ENCODE measurements at regions not wholly inside any gene's neighbourhood (a gene's known extent, or its start where the extent isn't known, plus 50 kb on each side); places are given as distances from the start of the nearest gene placed in this dataset.

DNA sequence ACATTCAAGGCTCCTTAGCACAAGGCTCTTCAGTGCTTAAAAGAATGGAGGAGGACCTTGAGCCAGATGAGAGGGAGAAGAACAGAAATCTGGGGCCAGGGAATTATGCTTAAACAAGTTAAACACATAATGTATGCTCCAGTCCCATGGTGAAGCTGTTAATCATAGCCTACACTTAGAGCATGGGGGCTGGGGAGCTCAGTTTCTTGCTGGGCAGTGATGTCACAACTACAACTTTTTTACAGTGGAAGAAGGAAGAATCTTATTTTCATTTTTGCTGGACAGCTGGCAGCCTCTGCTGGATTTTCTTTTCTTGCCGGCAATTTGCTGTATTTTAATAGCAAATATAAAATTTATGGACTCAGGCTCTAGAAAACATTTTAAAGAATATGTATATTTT is 432.5 kb downstream of the CD109 start:
- TF ChIP-seq POLR2AphosphoS5 (IDR thresholded peaks at IDR 0.05; ENCODE audit: low read depth, low read length), result no peak
- TF ChIP-seq, protein P1, sequence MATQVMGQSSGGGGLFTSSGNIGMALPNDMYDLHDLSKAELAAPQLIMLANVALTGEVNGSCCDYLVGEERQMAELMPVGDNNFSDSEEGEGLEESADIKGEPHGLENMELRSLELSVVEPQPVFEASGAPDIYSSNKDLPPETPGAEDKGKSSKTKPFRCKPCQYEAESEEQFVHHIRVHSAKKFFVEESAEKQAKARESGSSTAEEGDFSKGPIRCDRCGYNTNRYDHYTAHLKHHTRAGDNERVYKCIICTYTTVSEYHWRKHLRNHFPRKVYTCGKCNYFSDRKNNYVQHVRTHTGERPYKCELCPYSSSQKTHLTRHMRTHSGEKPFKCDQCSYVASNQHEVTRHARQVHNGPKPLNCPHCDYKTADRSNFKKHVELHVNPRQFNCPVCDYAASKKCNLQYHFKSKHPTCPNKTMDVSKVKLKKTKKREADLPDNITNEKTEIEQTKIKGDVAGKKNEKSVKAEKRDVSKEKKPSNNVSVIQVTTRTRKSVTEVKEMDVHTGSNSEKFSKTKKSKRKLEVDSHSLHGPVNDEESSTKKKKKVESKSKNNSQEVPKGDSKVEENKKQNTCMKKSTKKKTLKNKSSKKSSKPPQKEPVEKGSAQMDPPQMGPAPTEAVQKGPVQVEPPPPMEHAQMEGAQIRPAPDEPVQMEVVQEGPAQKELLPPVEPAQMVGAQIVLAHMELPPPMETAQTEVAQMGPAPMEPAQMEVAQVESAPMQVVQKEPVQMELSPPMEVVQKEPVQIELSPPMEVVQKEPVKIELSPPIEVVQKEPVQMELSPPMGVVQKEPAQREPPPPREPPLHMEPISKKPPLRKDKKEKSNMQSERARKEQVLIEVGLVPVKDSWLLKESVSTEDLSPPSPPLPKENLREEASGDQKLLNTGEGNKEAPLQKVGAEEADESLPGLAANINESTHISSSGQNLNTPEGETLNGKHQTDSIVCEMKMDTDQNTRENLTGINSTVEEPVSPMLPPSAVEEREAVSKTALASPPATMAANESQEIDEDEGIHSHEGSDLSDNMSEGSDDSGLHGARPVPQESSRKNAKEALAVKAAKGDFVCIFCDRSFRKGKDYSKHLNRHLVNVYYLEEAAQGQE (IDR thresholded peaks at IDR 0.05; ENCODE audit: insufficient read depth in 1 of 2, low read depth in 2 of 2, low read length in 2 of 2), result no peak
- TF ChIP-seq TAF1 (IDR thresholded peaks at IDR 0.05; ENCODE audit: borderline replicate concordance, insufficient read depth, low read length), result no peak
- no peak for TF ChIP-seq SIN3A (IDR thresholded peaks at IDR 0.05; ENCODE audit: borderline replicate concordance, insufficient read depth, low read length)
- no peak for TF ChIP-seq FOXP2 (optimal IDR thresholded peaks at IDR 0.05; ENCODE audit: borderline replicate concordance, extremely low read depth, extremely low read length, insufficient read depth)

Measured in PFSK-1 (cell line).